PC-9 (cell line): ENCODE measurements at regions not wholly inside any gene's neighbourhood (a gene's known extent, or its start where the extent isn't known, plus 50 kb on each side); places are given as distances from the start of the nearest gene placed in this dataset.

ENCODE experiments used
- BruUV-seq: library from RNA; stranded (reverse); fragments of 400-500 nt; replicated peaks from 2 replicates; lab custom pipeline; 2021; lab: Mats Ljungman, UMichigan
- CTCF ChIA-PET: fragments of 300-600 bp; sonication (Branson Sonifier 250); formaldehyde crosslinking; loops from one replicate; lab custom pipeline; 2022; ENCODE audit warnings: antibody characterized with exemption; lab: Charles Lee
- POLR2A ChIA-PET: fragments of 300-600 bp; sonication (Branson Sonifier 250); formaldehyde crosslinking; loops from one replicate; lab custom pipeline; 2022; ENCODE audit warnings: antibody characterized with exemption; ENCODE audit not compliant: unreplicated experiment; lab: Charles Lee
- DNase-seq, 2 experiments: peaks; one replicate each; pipeline versions ENCODE4 v3.0.0 to v3.0.0-alpha.2; 2015 to 2022; ENCODE audit warnings: mixed read lengths in 1 of 2
- H2AFZ ChIP-seq: fragments of 200-600 bp; sonication (generic); 2 replicates; pipeline ENCODE4 v1.8.1; 2017; ENCODE audit warnings: antibody characterized with exemption
- H3F3A ChIP-seq: fragments of 200-600 bp; sonication (generic); 2 replicates; pipeline ENCODE4 v1.8.1; 2017; ENCODE audit warnings: antibody characterized with exemption, mild to moderate bottlenecking, low read depth; ENCODE audit not compliant: insufficient read depth
- H3K27ac ChIP-seq: fragments of 200-600 bp; sonication (generic); 2 replicates; pipeline ENCODE4 v1.6.1; 2016; ENCODE audit warnings: mixed run types
- H3K27me3 ChIP-seq: fragments of 200-600 bp; sonication (generic); 2 replicates; pipeline ENCODE4 v1.6.1; 2016; ENCODE audit warnings: low read depth, mixed run types; ENCODE audit not compliant: insufficient read depth
- H3K36me3 ChIP-seq: fragments of 200-600 bp; sonication (generic); 2 replicates; pipeline ENCODE4 v1.6.1; 2016; ENCODE audit warnings: low read depth, mixed run types
- H3K4me1 ChIP-seq: fragments of 200-600 bp; sonication (generic); replicated peaks from 2 replicates; pipeline ENCODE4 v1.6.1; 2016; ENCODE audit warnings: mixed run types; ENCODE audit not compliant: insufficient read depth
- H3K4me2 ChIP-seq: fragments of 200-600 bp; sonication (generic); 2 replicates; pipeline ENCODE4 v1.6.1; 2017; ENCODE audit warnings: mixed run types
- H3K4me3 ChIP-seq: fragments of 200-600 bp; sonication (generic); 2 replicates; pipeline ENCODE4 v1.6.1; 2016; ENCODE audit warnings: mixed run types
- H3K79me2 ChIP-seq: fragments of 200-600 bp; sonication (generic); 2 replicates; pipeline ENCODE4 v1.6.1; 2017; ENCODE audit warnings: low read depth, mixed run types
- H3K9me2 ChIP-seq: fragments of 200-600 bp; sonication (generic); 2 replicates; pipeline ENCODE4 v1.8.1; 2017; ENCODE audit warnings: mild to moderate bottlenecking; ENCODE audit not compliant: insufficient read depth
- H3K9me3 ChIP-seq: fragments of 200-600 bp; sonication (generic); 2 replicates; pipeline ENCODE4 v1.8.1; 2016; ENCODE audit warnings: low read depth; ENCODE audit not compliant: insufficient read depth
- H4K20me1 ChIP-seq: fragments of 200-600 bp; sonication (generic); 2 replicates; pipeline ENCODE4 v1.8.1; 2017; ENCODE audit not compliant: insufficient read depth
- CTCF ChIP-seq: fragments of 200-600 bp; sonication (generic); conservative IDR thresholded peaks from 2 replicates; pipeline ENCODE4 v1.6.1; 2017; ENCODE audit warnings: mixed run types, antibody characterized with exemption, mild to moderate bottlenecking, moderate library complexity
- EZH2 ChIP-seq: fragments of 200-600 bp; sonication (generic); IDR thresholded peaks from 2 replicates; pipeline ENCODE4 v1.8.0; 2017; ENCODE audit warnings: antibody characterized with exemption, low read depth
- intact Hi-C: fragments of 100-400 bp; cut with micrococcal nuclease; formaldehyde crosslinking; loops from one replicate; pipeline ENCODE4 v1.10.0; 2022; ENCODE audit not compliant: unreplicated experiment

DNA sequence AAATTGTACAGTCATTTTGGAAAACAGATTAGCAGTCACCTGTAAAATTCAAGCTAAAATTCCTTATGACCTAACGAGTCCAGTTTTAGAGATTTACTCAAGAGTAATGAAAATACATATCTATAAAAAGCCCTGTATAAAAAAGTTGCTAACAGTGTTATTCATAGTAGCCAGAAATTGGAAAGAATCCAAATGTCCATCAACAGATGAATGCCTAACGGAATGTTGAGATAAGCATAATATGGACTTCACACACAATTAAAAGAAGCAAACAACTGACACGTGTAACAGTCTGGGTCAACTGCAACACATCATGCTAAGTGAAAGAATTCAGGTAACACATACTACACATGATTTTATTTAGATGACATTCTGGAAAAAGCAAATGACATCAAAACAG, 584.8 kb upstream of the AGA start:
- Histone ChIP-seq H3F3A (no peaks in the 10 kb centered on the region), H3K4me3 (no peak overlapping the region), H3K9me2 (no peaks in the 10 kb centered on the region), H3K9me3 (no peaks in the 10 kb centered on the region), H3K4me2 (no peak overlapping the region), H3K27ac (no peak overlapping the region), H4K20me1 (no peaks in the 10 kb centered on the region), H2AFZ (no peak overlapping the region), H3K79me2 (no peaks in the 10 kb centered on the region), H3K27me3 (no peaks in the 10 kb centered on the region), H3K4me1 (no peaks in the 10 kb centered on the region), H3K36me3 (no peaks in the 10 kb centered on the region)
- intact Hi-C loops: no loop called here
- ChIA-PET CTCF (no interaction called here), POLR2A (no interaction called here)
- BruUV-seq: no TSS peak
- no peak for DNase-seq
- TF ChIP-seq EZH2: no peak
- no peak for TF ChIP-seq CTCF

- no peak overlapping the region for H3K27ac ChIP-seq
- no peak overlapping the region for H2AFZ ChIP-seq
- H3K79me2 ChIP-seq: no peaks in the 10 kb centered on the region
- no peaks in the 10 kb centered on the region for H3K4me1 ChIP-seq
- CTCF ChIA-PET: no interaction called here
- POLR2A ChIA-PET: no interaction called here
- H3K9me3 ChIP-seq: no peaks in the 10 kb centered on the region
- no peaks in the 10 kb centered on the region for H4K20me1 ChIP-seq
- no TSS peak for BruUV-seq
- TF ChIP-seq EZH2 (no peak), CTCF (no peak)
- no peaks in the 10 kb centered on the region for H3K36me3 ChIP-seq
- H3K27me3 ChIP-seq: no peaks in the 10 kb centered on the region
- H3F3A ChIP-seq: no peaks in the 10 kb centered on the region
- H3K4me2 ChIP-seq: no peak overlapping the region
- intact Hi-C loops: no loop called here
- H3K9me2 ChIP-seq: no peaks in the 10 kb centered on the region
- no peak for DNase-seq
- H3K4me3 ChIP-seq: no peak overlapping the region
Observed at GRCh38 chr4:178027796-178028195, 585.6 kb upstream of the AGA start.

- Histone ChIP-seq H4K20me1 (no peaks in the 10 kb centered on the region), H3K9me2 (no peaks in the 10 kb centered on the region), H3K79me2 (no peaks in the 10 kb centered on the region), H3K4me2 (no peak overlapping the region), H2AFZ (no peak overlapping the region), H3K27me3 (no peaks in the 10 kb centered on the region), H3F3A (no peaks in the 10 kb centered on the region), H3K36me3 (no peaks in the 10 kb centered on the region), H3K4me1 (no peaks in the 10 kb centered on the region), H3K4me3 (no peak overlapping the region), H3K9me3 (no peaks in the 10 kb centered on the region), H3K27ac (no peak overlapping the region)
- no peak for DNase-seq
- ChIA-PET POLR2A (no interaction called here), CTCF (no interaction called here)
- no TSS peak for BruUV-seq
- intact Hi-C loops: no loop called here
- TF ChIP-seq CTCF (no peak), EZH2 (no peak)
Observed at GRCh38 chr4:178028481-178028880, 586.2 kb upstream of the AGA start.
